Gastroesophageal sphincter (tissue), 3 donors: ENCODE measurements at regions not wholly inside any gene's neighbourhood (a gene's known extent, or its start where the extent isn't known, plus 50 kb on each side); places are given as distances from the start of the nearest gene placed in this dataset.

ENCODE experiments used
- EP300 ChIP-seq: sonication (generic); formaldehyde crosslinking; IDR thresholded peaks from one replicate; pipeline ENCODE4 v1.6.1; 2017; ENCODE audit warnings: antibody characterized with exemption, mild to moderate bottlenecking
- POLR2A ChIP-seq, 2 donors: fragments of 450-650 bp; IDR thresholded peaks; one replicate each; pipeline ENCODE4 v1.6.1; 2017; ENCODE audit warnings: antibody characterized with exemption in 2 of 2, mild to moderate bottlenecking in 2 of 2, moderate library complexity in 1 of 2
- POLR2AphosphoS5 ChIP-seq: sonication (generic); formaldehyde crosslinking; IDR thresholded peaks from one replicate; pipeline ENCODE4 v1.6.1; 2017; ENCODE audit warnings: antibody characterized with exemption
- TF ChIP-seq, protein P1 (sequence below), 4 experiments: fragments of 200-600 bp in 2 of 4; fragments of 450-650 bp in 2 of 4; sonication (generic) in 1 of 4; IDR thresholded peaks; one replicate each; pipeline ENCODE4 v1.5.1; 2017 to 2019; ENCODE audit warnings: antibody characterized with exemption in 4 of 4, mild to moderate bottlenecking in 2 of 4, moderate library complexity in 2 of 4

DNA sequence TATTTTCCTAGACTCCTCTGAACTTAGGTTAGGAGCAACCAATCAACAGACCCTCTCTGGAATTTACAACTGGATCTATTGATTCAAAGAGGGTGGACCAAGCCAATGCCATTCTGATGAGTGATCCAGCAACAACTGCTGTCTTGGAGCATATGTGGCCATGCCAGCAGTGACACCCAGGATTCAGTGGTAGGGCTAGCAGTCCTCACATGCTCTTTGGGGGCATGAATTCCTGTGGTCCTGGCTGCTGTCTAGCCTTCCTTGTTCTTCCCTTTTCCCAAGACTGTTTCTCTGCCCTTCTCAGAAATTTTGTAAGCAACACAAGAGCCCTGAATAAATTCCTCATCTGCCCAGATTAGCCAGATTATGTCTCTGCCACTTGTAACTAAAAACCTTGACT is 61.5 kb upstream of the GATB start:
- TF ChIP-seq, protein P1, sequence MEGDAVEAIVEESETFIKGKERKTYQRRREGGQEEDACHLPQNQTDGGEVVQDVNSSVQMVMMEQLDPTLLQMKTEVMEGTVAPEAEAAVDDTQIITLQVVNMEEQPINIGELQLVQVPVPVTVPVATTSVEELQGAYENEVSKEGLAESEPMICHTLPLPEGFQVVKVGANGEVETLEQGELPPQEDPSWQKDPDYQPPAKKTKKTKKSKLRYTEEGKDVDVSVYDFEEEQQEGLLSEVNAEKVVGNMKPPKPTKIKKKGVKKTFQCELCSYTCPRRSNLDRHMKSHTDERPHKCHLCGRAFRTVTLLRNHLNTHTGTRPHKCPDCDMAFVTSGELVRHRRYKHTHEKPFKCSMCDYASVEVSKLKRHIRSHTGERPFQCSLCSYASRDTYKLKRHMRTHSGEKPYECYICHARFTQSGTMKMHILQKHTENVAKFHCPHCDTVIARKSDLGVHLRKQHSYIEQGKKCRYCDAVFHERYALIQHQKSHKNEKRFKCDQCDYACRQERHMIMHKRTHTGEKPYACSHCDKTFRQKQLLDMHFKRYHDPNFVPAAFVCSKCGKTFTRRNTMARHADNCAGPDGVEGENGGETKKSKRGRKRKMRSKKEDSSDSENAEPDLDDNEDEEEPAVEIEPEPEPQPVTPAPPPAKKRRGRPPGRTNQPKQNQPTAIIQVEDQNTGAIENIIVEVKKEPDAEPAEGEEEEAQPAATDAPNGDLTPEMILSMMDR (IDR thresholded peaks at IDR 0.05) = no peak
- TF ChIP-seq POLR2AphosphoS5 (no peak), EP300 (no peak), POLR2A (IDR thresholded peaks at IDR 0.05) (no peak)
